HG02623 (cell line): ENCODE measurements at regions not wholly inside any gene's neighbourhood (a gene's known extent, or its start where the extent isn't known, plus 50 kb on each side); places are given as distances from the start of the nearest gene placed in this dataset.

Source experiments
- ATAC-seq: cut with Tn5 transposase; IDR thresholded peaks from one replicate; pipeline ENCODE4 v1.9.1; 2021; ENCODE audit warnings: moderate library complexity; ENCODE audit not compliant: unreplicated experiment

DNA sequence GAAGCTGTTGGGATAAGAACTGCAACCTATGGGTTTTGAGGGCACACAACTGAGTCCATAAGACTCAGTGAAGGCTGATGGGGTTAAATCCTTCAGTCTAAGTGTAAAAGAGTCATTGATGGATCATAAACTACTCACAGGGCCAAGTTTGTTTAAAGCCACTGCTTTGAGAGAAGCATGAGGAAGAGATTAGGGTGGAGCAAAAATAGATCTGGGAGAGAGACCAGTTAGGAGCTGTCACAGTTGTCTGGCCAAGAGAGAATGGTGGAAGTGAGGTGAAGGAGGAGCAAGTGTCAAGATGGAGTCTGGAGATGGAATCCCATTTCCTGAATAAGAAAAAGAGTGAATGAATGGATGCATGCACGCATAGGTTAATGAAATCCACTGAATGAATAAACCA is 379.1 kb upstream of the CDH11 start:
- ATAC-seq = no peak

DNA sequence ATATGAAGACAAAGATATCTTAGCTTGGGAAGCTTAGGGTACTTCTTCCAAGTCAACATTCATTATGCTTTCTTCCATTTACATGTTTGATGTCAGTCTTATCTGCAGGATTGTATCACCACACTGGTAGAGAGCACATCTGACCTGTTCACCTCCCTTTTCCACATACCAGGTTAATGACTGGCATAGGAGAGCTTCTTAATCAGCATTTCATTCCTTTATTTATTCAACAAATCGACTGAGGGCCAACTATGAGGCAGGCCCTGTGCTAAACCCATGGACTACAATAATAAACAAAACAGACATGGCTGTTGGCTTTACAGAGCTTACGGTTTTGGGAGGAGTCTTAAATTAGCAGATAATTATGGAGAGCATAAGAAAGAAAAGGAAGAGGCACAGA is 378.1 kb upstream of the CDH11 start:
- ATAC-seq = no peak

DNA sequence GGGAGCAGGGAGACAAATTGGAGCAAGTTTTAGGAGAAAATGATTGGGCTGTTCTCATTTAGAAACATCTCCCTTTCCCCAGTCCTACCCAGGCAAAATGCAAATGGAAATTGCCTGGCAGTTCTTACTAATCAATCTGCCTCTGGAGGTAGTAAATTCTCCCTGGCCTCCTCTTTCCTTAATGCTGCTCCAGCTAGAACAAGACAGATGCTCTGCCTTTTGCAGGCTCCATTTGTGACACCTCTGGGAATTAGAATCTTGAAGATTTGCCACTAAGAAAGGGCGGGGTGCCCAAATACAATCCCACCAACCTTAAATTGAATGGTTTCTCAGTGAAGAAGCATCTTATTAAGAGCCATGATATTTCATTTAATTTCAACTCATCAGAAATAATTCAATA is 377.7 kb upstream of the CDH11 start:
- ATAC-seq = no peak

DNA sequence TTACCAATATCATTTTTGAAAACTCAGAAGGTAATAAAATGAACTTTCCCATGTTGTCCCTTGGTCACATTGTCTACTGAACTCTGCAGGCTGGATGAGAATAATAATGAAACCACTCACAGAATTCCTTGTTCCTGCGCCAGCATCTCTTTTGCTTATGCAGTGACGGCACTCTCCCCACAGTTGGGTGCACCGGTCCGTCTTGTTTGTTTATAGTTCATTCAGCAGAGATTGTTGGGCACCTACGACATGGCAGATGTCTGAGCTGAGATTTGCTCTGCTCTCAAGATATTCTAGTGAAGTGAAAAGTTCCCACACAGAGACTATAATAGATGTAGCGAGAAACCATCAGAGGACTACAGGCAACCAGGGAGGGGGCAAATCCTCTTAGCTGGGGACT is 375.7 kb upstream of the CDH11 start:
- ATAC-seq = no peak

DNA sequence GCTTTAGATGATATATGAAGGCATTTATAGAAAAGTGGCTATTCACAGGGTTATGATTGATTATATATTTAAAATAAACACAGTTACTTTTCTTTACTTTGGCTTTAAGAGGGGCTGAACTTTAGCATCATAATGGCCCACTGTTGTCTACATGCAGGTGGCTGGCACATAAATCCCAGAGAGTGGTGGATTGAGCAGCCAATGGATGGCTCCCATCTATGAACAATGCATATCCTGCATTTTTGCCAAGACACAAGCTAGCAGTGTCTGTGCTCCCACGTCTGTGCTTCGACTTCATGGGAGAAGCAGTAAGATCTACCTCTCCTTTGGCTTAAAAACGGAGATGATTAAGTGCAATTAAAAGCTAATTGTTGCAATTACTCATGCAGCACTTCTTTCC is 373.2 kb upstream of the CDH11 start:
- no peak for ATAC-seq

DNA sequence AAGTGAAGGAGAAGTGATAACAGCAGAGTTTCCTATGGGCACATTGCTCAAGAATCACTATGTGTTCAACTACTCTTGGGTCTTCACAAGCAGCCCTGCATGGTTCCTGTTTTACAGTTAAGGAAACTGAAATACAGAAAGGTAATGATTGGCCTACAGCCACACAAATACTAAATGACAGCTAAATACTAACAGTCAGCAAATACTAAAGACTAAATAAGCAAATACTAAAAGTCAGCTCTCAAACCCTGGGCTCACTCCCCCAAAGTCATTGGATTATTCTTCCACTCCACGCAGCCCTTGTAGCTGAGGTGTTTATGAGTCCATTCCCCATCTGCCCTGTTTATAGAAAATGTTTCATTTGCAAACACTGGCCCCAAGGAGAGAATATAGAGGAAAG is 372.7 kb upstream of the CDH11 start:
- ATAC-seq = no peak

DNA sequence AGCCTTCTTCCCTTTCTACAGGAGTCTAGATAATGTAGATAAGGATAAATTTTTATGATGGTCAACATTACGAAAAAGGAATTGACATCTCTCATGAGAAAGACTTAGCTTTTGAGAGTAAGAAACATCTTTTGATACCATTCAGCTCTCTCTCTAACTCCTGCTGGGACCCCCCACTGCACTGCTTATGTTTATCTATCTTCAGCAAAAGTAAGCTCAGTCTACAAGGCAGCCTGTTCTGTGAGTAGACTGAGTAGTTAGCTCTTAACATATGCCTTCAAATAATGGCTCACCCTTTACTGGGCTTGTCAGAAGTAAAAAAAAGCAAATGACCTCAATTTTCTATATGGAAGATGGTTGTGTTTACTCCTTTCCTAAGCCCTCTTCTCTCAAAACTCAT is 372.2 kb upstream of the CDH11 start:
- ATAC-seq = no peak

DNA sequence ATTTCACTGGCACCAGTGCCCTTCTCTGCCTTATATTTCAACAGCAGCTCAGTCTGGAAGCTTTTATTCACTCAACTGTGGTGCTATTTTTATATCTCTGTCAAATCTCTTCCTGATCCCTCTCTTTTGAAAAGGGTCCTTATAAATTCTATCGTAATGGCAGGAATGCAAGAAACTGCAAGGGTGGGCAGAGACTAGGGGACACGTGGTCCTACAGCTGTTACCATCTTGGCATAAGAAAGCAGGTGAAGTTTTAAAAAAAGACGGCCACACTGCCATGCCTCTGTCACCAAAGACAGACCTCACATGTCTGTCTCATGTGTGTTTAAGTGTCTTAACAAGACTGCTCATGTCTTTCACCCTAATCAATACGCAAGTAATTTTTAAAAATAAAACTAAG is 368.4 kb upstream of the CDH11 start:
- ATAC-seq = no peak

DNA sequence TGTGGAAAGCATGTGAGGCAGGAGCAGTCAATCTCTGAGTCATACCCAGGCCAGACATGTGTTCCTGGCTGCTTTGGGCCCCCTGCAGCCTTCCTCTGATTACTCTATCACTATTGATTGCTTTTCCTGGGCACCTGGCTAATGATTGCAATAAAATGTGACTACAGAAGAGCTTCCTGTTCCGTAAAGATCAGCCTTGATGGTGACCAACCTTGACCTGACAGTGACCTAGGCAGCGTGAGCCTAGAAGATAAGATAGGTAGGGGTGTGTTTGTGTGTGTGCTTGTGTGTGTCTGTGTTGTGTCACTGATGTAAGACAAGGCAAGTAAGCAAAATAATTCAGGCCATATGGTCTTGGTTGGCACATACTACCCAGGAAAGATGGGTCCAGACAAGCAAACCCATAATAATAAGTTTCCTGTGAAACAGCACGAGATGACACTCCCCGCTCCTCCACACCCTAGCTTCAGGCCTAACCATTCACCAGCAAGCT is 367.7 kb upstream of the CDH11 start:
- no peak for ATAC-seq

DNA sequence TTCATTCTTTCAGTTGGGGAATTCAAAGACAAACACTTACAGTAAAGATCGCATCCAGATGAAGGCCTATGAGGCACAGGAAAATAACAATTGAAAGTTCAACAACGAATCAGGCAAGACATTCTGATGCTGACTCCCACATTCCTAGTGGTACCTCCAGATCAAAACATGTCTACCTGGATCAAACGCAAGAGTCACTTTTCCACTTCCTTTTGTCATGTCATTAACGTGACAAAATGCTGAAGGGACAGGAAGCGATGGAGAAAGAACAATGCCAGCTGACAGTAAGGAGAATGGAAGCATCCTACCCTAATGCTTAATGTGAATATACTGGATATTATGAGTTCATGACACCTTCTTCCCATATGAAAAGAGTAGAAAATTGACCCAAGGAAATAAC is 365.4 kb upstream of the CDH11 start:
- ATAC-seq = no peak

DNA sequence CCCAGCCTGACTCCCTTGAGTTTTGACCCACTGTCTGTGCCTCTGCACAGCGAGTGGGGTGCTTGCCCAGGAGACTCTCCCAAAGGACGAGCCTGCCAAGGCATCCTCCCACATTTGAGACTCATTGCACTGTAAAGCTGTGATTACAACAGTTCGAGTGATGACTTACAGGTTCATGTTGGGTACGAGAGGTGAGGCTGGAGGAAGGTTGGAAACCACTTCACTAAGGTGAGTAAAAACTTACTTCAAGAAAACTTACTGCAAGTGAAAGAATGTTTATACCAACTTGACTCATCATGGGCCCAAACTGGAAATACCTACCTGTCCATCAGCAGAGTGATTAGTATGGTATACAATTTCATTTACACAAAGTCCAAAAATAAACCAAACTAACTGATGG is 360.1 kb upstream of the CDH11 start:
- no peak for ATAC-seq

DNA sequence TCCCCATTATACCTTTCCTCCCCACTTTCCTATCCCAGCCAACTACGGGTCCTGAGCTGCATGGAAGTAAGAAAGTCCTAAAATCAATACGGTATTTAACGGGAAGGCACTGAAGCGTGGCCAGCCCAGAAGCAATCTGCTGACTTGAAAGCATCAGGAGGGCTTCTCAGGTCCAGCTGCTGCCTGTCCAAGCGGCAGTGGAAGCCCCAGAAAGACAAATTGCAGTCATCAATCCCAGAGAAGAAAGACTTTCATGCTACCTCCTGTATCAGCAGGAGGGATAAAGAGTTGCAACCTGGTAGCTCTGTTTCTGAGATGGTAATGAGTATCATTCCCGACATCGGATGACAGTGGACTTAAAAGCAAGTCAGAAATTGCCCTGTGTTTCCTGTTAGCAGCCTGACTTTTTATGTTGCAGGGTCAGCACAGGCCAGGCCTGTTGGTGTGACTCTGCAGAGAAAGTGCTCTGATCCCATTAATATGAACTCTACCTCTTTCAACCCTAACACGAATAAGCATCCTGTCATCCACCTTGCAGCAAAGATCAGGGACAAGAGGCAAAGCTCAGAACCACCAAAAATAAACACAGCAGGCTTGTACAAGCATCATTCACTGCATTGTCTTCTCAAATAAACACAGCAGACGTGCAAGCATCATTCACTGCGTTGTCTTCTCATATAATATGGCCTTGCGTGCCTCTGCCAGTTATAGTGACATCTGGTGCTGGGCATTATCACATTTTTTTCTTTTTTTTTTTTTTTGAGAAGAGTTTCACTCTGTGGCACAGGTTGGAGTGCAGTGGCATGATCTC is 358.6 kb upstream of the CDH11 start:
- ATAC-seq = no peak

DNA sequence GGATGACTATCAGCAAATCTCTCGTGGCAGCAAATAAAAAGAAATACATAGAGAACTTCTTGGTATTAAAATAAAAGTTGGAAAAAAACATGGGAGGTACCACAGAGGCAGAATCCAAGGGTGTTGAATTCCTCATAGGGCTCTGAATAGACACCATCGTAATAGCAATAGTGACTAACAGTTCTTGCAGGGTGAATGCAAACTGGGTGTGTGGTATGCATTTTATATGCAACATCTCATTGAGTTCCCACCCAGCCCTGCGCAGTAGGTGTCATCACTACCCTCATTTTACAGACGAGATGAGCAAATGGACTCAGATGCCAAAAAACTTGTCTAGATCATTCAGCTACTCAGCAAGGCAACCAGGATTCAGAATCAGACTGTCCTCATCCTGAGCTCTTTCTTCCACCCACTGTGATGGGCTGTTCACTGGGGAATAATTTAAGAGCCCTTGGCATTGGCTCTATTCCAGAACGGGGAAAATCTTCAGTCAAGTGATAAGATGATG is 354.6 kb upstream of the CDH11 start:
- ATAC-seq = no peak

DNA sequence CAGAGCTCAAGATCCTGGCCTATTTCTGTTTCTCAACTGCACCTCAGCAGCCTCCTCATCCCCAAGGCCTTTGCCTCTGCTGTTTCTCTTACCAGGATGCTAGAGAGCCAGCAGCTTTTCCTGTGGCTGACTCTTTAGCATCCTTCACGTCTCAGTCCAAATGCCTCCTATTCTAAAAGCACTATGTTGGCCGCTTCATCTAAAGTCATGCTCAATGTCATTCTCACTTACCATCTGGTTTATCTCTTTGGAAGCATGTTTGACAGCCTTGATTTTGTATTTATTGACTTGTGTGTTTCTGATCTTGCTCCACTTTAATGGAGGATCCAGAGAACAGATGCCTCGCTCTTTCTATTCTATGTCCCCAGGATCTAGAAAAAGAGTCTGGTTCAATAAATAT is 351.8 kb upstream of the CDH11 start:
- ATAC-seq = no peak

DNA sequence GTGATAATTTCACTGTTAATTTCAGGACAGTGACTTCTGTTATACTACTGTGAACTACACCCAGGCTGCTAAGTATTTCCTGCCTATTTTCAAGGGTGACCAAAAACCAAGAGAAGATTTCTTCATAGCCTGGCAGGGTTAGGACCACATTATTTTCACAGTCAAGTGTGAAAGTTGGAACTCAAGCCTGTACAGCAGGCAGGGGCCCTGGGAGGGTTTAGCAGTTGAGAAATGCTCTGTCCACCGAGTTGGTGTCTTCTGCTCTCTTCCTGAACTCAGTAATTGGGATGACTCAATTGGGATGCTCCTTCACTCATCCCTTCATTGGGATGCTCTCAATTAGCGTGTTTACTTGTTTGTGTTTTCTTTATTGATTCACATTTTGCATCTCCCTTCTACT is 347.3 kb upstream of the CDH11 start:
- no peak for ATAC-seq

DNA sequence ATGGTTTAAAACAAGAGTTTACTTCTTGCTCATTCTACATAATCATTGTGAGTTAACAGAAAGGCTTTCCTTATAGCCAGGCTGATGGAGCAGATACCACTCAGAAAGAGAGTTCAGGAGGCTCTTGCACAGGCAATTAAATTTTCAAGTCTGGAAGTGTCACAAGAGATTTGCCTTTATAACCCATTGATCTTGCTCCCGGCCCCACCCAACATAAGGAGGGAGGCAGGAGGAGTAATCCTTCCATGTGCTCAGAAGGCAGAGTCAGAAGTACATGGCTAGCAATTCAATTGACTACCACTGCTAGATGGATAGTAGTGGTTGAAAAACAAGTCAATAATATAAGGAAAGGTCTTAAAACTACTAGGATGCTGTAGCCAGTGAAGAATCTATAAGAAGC is 346.3 kb upstream of the CDH11 start:
- ATAC-seq = no peak

DNA sequence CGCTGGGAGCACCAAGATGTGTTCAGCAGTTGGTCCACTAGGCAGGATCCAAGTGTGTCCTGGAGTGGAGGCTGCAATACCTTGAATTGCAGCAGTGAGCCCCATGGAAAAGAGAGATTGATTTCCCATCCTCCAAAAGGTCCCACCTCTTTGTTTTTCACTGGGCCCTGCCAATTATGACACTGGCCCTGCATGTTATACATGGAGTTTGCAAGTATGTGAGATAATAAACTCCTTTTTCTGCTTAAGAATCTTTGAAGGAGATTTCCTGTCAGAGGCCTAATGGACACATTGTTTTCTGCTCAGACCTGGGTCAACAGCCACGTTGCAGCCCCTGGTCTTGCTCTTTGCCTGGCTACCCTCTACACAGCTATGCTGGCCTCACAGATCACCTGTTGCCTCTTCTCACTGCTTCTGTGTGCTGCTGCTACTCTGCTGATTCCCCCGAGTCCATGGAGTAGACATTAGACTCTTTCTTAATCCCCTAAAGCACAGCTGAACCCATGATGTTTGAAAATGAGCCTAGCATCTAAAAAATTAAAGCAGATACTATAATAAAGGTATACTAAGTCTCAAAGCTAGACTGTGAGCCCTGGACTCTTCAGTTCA is 341.9 kb upstream of the CDH11 start:
- no peak for ATAC-seq

DNA sequence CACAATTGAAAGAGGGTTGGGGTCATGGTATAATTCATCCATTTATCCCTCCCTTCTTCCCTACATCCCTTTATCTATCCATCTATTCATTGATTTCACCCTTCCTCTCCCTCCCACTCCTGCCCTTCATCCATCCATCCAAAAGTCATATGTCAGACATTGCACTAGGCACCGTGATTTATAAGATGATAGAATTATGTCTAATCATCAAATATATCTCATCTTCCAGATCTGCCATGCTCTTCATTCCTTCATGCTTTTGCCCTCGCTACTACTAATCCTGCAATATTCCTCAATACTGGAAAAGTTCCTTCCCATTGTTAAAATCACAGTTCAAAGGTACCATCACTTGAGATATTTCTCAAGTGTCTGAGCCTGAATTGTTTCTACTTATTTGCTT is 335.2 kb upstream of the CDH11 start:
- no peak for ATAC-seq

DNA sequence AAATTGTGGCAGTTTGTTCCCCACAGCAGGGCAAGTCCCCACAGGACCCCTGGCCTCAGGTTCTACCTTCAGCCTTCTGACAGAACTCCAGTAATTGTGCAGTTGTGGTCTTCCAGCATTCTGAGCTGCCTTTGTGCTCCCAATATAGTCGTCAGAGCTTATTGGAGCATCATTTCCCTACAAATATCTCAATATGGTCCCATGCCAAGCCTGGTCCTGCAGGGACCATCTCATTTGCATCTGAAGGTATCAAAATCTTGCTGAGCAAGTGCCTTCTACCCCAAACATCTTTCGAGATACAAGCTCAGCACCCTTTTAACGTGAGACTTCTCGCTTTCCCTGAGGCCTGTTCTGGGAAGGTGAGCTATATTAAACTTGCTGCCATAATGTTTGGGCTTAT is 333.9 kb upstream of the CDH11 start:
- no peak for ATAC-seq

DNA sequence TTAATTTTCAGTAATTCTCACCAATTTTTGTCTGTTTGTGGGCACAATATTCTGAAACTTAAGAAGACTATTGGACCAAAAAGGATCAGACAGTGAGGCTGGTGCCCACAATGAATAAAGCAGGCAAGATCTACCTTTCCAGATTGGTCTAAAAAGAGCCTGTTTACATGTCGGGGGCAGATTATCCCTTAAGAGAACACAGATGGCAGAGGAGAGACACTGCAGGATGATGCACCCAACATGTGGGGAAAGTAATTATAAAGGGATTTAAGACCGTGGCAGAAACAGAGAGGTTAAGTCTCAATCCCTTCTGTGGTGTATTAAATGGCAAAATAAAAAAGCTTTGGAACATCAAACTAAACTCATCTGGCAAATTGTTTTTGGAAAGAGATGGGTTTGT is 331.8 kb upstream of the CDH11 start:
- ATAC-seq = no peak

DNA sequence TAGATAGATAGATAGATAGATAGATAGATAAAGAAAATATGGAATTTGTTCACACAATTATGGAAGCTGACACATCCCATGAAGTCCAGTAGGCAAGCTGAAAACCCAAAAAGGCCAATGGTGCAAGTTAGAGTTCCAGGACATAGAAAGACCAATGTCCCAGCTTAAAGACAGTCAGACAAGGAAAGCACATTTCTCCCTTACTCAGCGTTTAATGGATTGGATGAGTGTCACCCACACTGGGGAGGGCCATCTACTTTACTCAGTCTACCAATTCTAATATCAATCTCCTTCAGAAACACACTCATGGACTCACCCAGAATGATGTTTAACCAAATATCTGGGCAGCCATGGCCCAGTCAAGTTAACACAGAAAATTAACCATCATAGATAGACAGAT is 327.7 kb upstream of the CDH11 start:
- ATAC-seq = no peak

DNA sequence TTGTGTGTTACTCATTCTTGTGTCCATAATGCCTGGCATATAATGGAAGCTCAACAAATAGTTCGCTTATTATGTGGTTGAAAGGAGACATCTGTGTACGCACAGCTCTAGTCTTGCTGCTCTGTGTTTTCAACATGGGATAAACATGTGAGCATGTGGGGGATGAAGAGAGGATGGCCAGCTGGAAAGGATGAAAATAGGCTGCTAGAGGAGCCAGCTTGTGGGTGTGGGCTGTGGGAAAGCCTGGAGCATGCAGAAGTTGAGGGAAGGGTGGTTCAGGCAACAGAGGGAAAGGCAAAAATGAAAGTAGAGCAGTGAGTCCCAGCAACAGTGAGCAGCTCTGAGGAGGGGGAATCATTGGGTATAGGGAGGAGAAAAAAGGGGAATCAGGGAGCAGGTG is 324.6 kb upstream of the CDH11 start:
- ATAC-seq = no peak
